Ishikawa (cell line): ENCODE measurements at regions not wholly inside any gene's neighbourhood (a gene's known extent, or its start where the extent isn't known, plus 50 kb on each side); places are given as distances from the start of the nearest gene placed in this dataset.

Experiments used
- FOXM1 ChIP-seq: IDR thresholded peaks from 2 replicates; pipeline ENCODE4 v1.6.1; 2012; ENCODE audit warnings: low read depth, borderline replicate concordance
- RAD21 ChIP-seq: IDR thresholded peaks from 2 replicates; pipeline ENCODE4 v1.6.1; 2012; ENCODE audit warnings: low read depth

- TF ChIP-seq FOXM1 = no peak
- no peak for TF ChIP-seq RAD21
Observed at GRCh38 chr13:112220925-112221324, 154.0 kb downstream of the SOX1 start.
